ENCODE measurements at regions not wholly inside any gene's neighbourhood (a gene's known extent, or its start where the extent isn't known, plus 50 kb on each side); places are given as distances from the start of the nearest gene placed in this dataset.

GRCh38 chr22:48800036-48800885 lies 1027.4 kb downstream of the BRD1 start:
- Mint-ChIP-seq H3K9me3 (no peaks in the 10 kb centered on the region), H3K4me1 (peaks cover 15% of the 10 kb centered on the region), H3K36me3 (ENCODE audit: low read depth) (no peaks in the 10 kb centered on the region), H3K27me3 (ENCODE audit: low read depth) (peaks cover 16% of the 10 kb centered on the region), H3K27ac (no peak overlapping the region), H3K4me3 (no peak overlapping the region)
- TF ChIP-seq CTCF (IDR thresholded peaks at IDR 0.05; ENCODE audit: unreplicated experiment in 3 of 3): no peak

- Mint-ChIP-seq H3K4me1 (peaks cover 18% of the 10 kb centered on the region), H3K27me3 (ENCODE audit: low read depth) (peaks cover 16% of the 10 kb centered on the region), H3K9me3 (no peaks in the 10 kb centered on the region), H3K27ac (no peak overlapping the region), H3K4me3 (no peak overlapping the region), H3K36me3 (ENCODE audit: low read depth) (no peaks in the 10 kb centered on the region)
- TF ChIP-seq CTCF (IDR thresholded peaks at IDR 0.05; ENCODE audit: unreplicated experiment in 3 of 3): no peak
Measured at GRCh38 chr22:48799227-48799970, 1028.3 kb downstream of the BRD1 start.

GRCh38 chr22:48798281-48799226 lies 1029.1 kb downstream of the BRD1 start:
- no peak overlapping the region for H3K4me3 Mint-ChIP-seq
- H3K9me3 Mint-ChIP-seq: peaks cover under 1% of the 10 kb centered on the region
- peaks cover 24% of the 10 kb centered on the region for H3K4me1 Mint-ChIP-seq
- no peaks in the 10 kb centered on the region for H3K36me3 Mint-ChIP-seq (ENCODE audit: low read depth)
- H3K27me3 Mint-ChIP-seq (ENCODE audit: low read depth): peaks cover 24% of the 10 kb centered on the region
- no peak for TF ChIP-seq CTCF (IDR thresholded peaks at IDR 0.05; ENCODE audit: unreplicated experiment in 3 of 3)
- no peak overlapping the region for H3K27ac Mint-ChIP-seq

GRCh38 chr22:48797731-48798130 lies 1029.9 kb downstream of the BRD1 start:
- H3K4me3 Mint-ChIP-seq: no peak overlapping the region
- H3K27ac Mint-ChIP-seq: no peak overlapping the region
- H3K4me1 Mint-ChIP-seq: peaks cover 24% of the 10 kb centered on the region
- no peaks in the 10 kb centered on the region for H3K36me3 Mint-ChIP-seq (ENCODE audit: low read depth)
- TF ChIP-seq CTCF (IDR thresholded peaks at IDR 0.05; ENCODE audit: unreplicated experiment in 3 of 3): no peak
- peaks cover 3% of the 10 kb centered on the region for H3K9me3 Mint-ChIP-seq
- H3K27me3 Mint-ChIP-seq (ENCODE audit: low read depth): peaks cover 21% of the 10 kb centered on the region

GRCh38 chr22:48796310-48797015 lies 1031.2 kb downstream of the BRD1 start:
- Mint-ChIP-seq H3K9me3 (peaks cover 3% of the 10 kb centered on the region), H3K4me3 (peak overlapping the region in 1 of 3 experiments; percentile 3), H3K4me1 (peaks cover 24% of the 10 kb centered on the region), H3K27ac (peak overlapping the region; percentile 38 to 74 (median 67)), H3K27me3 (ENCODE audit: low read depth) (peaks cover 21% of the 10 kb centered on the region), H3K36me3 (ENCODE audit: low read depth) (no peaks in the 10 kb centered on the region)
- no peak for TF ChIP-seq CTCF (IDR thresholded peaks at IDR 0.05; ENCODE audit: unreplicated experiment in 3 of 3)

Data from nephron (organoid).